CD8-positive, alpha-beta memory T cell (primary cell): ENCODE measurements at regions not wholly inside any gene's neighbourhood (a gene's known extent, or its start where the extent isn't known, plus 50 kb on each side); places are given as distances from the start of the nearest gene placed in this dataset.
"Not testable (repeated sequence)": the region's sequence is repeated elsewhere in the genome, so short reads cannot be mapped to it uniquely, and the experiment has no call there.

Experiments used
- CTCF ChIA-PET: fragments of 350-600 bp; sonication (Branson Sonifier 250); formaldehyde crosslinking; loops from one replicate; lab custom pipeline; 2021; ENCODE audit warnings: antibody characterized with exemption; lab: Charles Lee
- POLR2A ChIA-PET: fragments of 350-600 bp; sonication (Branson Sonifier 250); formaldehyde crosslinking; loops from one replicate; lab custom pipeline; 2021; ENCODE audit warnings: antibody characterized with exemption; lab: Charles Lee
- DNase-seq, 5 donors: peaks; one replicate each; pipeline versions ENCODE4 v3.0.0 to v3.0.0-alpha.2; 2020 to 2022; ENCODE audit warnings: mixed read lengths in 1 of 5
- H3K27ac ChIP-seq: one replicate; pipeline ENCODE4 v1.7.0; 2013; ENCODE audit warnings: low read depth, mild to moderate bottlenecking, low read length, moderate library complexity
- H3K27me3 ChIP-seq: 2 replicates; pipeline ENCODE4 v1.7.0; 2013; ENCODE audit warnings: low read length, mild to moderate bottlenecking; ENCODE audit not compliant: insufficient read depth, poor library complexity, severe bottlenecking
- H3K36me3 ChIP-seq: 2 replicates; pipeline ENCODE4 v1.7.0; 2013; ENCODE audit warnings: mild to moderate bottlenecking, low read length, moderate library complexity; ENCODE audit not compliant: insufficient read depth
- H3K4me1 ChIP-seq: 2 replicates; pipeline ENCODE4 v1.7.0; 2013; ENCODE audit warnings: mild to moderate bottlenecking, low read length, moderate library complexity; ENCODE audit not compliant: insufficient read depth
- H3K4me3 ChIP-seq: 2 replicates; pipeline ENCODE4 v1.7.0; 2013; ENCODE audit warnings: mild to moderate bottlenecking, low read length
- H3K9me3 ChIP-seq: 2 replicates; pipeline ENCODE4 v1.7.0; 2013; ENCODE audit warnings: mild to moderate bottlenecking, low read length
- H3K27ac Mint-ChIP-seq, 8 donors: one replicate each; pipeline ENCODE4 v1.8.0; 2020 to 2021; ENCODE audit warnings: mixed read lengths in 8 of 8, mild to moderate bottlenecking in 6 of 8, inconsistent platforms in 3 of 8, moderate library complexity in 3 of 8
- H3K27me3 Mint-ChIP-seq, 2 donors: one replicate each; pipeline ENCODE4 v1.8.0; 2020 to 2021; ENCODE audit warnings: mixed read lengths in 2 of 2, mild to moderate bottlenecking in 1 of 2, moderate library complexity in 1 of 2
- H3K36me3 Mint-ChIP-seq, 3 donors: one replicate each; pipeline ENCODE4 v1.8.0; 2020 to 2021; ENCODE audit warnings: mixed read lengths in 3 of 3, inconsistent platforms in 1 of 3, mild to moderate bottlenecking in 1 of 3
- H3K4me1 Mint-ChIP-seq, 3 donors: one replicate each; pipeline ENCODE4 v1.8.0; 2020 to 2021; ENCODE audit warnings: mixed read lengths in 3 of 3, inconsistent platforms in 1 of 3, mild to moderate bottlenecking in 1 of 3
- H3K4me3 Mint-ChIP-seq, 7 donors: one replicate each; pipeline ENCODE4 v1.8.0; 2020 to 2021; ENCODE audit warnings: mixed read lengths in 7 of 7, mild to moderate bottlenecking in 6 of 7, moderate library complexity in 4 of 7, inconsistent platforms in 2 of 7
- H3K9me3 Mint-ChIP-seq, 5 donors: one replicate each; pipeline ENCODE4 v1.8.0; 2020 to 2022; ENCODE audit warnings: mixed read lengths in 5 of 5, mild to moderate bottlenecking in 3 of 5, moderate library complexity in 2 of 5, inconsistent platforms in 1 of 5

GRCh38 chr22:26766510-26767350 lies 109.3 kb downstream of the MIAT start:
- H3K4me3 ChIP-seq = no peak overlapping the region
- CTCF ChIA-PET = no interaction called here
- no peak for DNase-seq
- peaks cover 29 to 61% (median 29%) of the 10 kb centered on the region in 3 donors for H3K36me3 Mint-ChIP-seq
- no peak overlapping the region for H3K27ac Mint-ChIP-seq
- H3K9me3 Mint-ChIP-seq = peaks cover 0 to 3% (median 0%) of the 10 kb centered on the region in 5 donors
- no peak overlapping the region for H3K4me3 Mint-ChIP-seq
- H3K27me3 Mint-ChIP-seq = no peaks in the 10 kb centered on the region
- no peaks in the 10 kb centered on the region for H3K4me1 ChIP-seq
- H3K27ac ChIP-seq = no peak overlapping the region
- POLR2A ChIA-PET = no interaction called here
- no peaks in the 10 kb centered on the region for H3K9me3 ChIP-seq
- no peaks in the 10 kb centered on the region for H3K27me3 ChIP-seq
- H3K4me1 Mint-ChIP-seq = peaks cover 1 to 10% (median 10%) of the 10 kb centered on the region in 3 donors
- H3K36me3 ChIP-seq = no peaks in the 10 kb centered on the region

- H3K9me3 Mint-ChIP-seq = peaks cover 0 to 3% (median 0%) of the 10 kb centered on the region in 5 donors
- H3K27ac ChIP-seq = no peak overlapping the region
- no peaks in the 10 kb centered on the region for H3K36me3 ChIP-seq
- H3K27ac Mint-ChIP-seq = no peak overlapping the region
- POLR2A ChIA-PET = no interaction called here
- CTCF ChIA-PET = no interaction called here
- no peaks in the 10 kb centered on the region for H3K9me3 ChIP-seq
- no peaks in the 10 kb centered on the region for H3K27me3 ChIP-seq
- DNase-seq = no peak
- no peak overlapping the region for H3K4me3 Mint-ChIP-seq
- no peak overlapping the region for H3K4me3 ChIP-seq
- H3K4me1 Mint-ChIP-seq = peaks cover 1 to 10% (median 10%) of the 10 kb centered on the region in 3 donors
- no peaks in the 10 kb centered on the region for H3K4me1 ChIP-seq
- H3K36me3 Mint-ChIP-seq = peaks cover 28 to 57% (median 29%) of the 10 kb centered on the region in 3 donors
- H3K27me3 Mint-ChIP-seq = no peaks in the 10 kb centered on the region
Observed at GRCh38 chr22:26767351-26768155, 110.2 kb downstream of the MIAT start.

GRCh38 chr22:26768156-26768515 lies 110.7 kb downstream of the MIAT start:
- no peak for DNase-seq
- H3K36me3 Mint-ChIP-seq = peaks cover 27 to 53% (median 29%) of the 10 kb centered on the region in 3 donors
- Histone ChIP-seq H3K27ac (no peak overlapping the region), H3K4me3 (no peak overlapping the region), H3K4me1 (no peaks in the 10 kb centered on the region), H3K9me3 (no peaks in the 10 kb centered on the region), H3K36me3 (no peaks in the 10 kb centered on the region), H3K27me3 (no peaks in the 10 kb centered on the region)
- no peak overlapping the region for H3K27ac Mint-ChIP-seq
- peaks cover 1 to 10% (median 10%) of the 10 kb centered on the region in 3 donors for H3K4me1 Mint-ChIP-seq
- ChIA-PET CTCF (no interaction called here), POLR2A (no interaction called here)
- H3K4me3 Mint-ChIP-seq = no peak overlapping the region
- H3K27me3 Mint-ChIP-seq = no peaks in the 10 kb centered on the region
- peaks cover 0 to 3% (median 0%) of the 10 kb centered on the region in 5 donors for H3K9me3 Mint-ChIP-seq

- Histone ChIP-seq H3K9me3 (no peaks in the 10 kb centered on the region), H3K27ac (no peak overlapping the region), H3K36me3 (peaks cover 2% of the 10 kb centered on the region), H3K4me1 (no peaks in the 10 kb centered on the region), H3K27me3 (no peaks in the 10 kb centered on the region), H3K4me3 (no peak overlapping the region)
- no peak overlapping the region for H3K4me3 Mint-ChIP-seq
- peaks cover 0 to 3% (median 0%) of the 10 kb centered on the region in 5 donors for H3K9me3 Mint-ChIP-seq
- CTCF ChIA-PET = no interaction called here
- POLR2A ChIA-PET = no interaction called here
- H3K27ac Mint-ChIP-seq = peak overlapping the region in 2 of 8 donors; percentile 12 to 65
- H3K36me3 Mint-ChIP-seq = peaks cover 23 to 49% (median 23%) of the 10 kb centered on the region in 3 donors
- no peaks in the 10 kb centered on the region for H3K27me3 Mint-ChIP-seq
- no peak for DNase-seq
- H3K4me1 Mint-ChIP-seq = peaks cover 0 to 10% (median 10%) of the 10 kb centered on the region in 3 donors
Observed at GRCh38 chr22:26768952-26769351, 111.6 kb downstream of the MIAT start.

GRCh38 chr22:26769663-26770062 lies 112.3 kb downstream of the MIAT start:
- no peaks in the 10 kb centered on the region for H3K4me1 ChIP-seq
- Mint-ChIP-seq H3K27ac (peak overlapping the region in 4 of 8 donors; percentile 31 to 58 (median 44)), H3K36me3 (peaks cover 22 to 54% (median 27%) of the 10 kb centered on the region in 3 donors), H3K4me3 (no peak overlapping the region), H3K9me3 (peaks cover 0 to 3% (median 0%) of the 10 kb centered on the region in 5 donors), H3K27me3 (no peaks in the 10 kb centered on the region), H3K4me1 (peaks cover 0 to 10% (median 10%) of the 10 kb centered on the region in 3 donors)
- no peaks in the 10 kb centered on the region for H3K9me3 ChIP-seq
- peaks cover 3% of the 10 kb centered on the region for H3K36me3 ChIP-seq
- POLR2A ChIA-PET = no interaction called here
- no peak for DNase-seq
- no peaks in the 10 kb centered on the region for H3K27me3 ChIP-seq
- H3K27ac ChIP-seq = no peak overlapping the region
- CTCF ChIA-PET = no interaction called here
- no peak overlapping the region for H3K4me3 ChIP-seq

GRCh38 chr22:26770624-26771023 lies 113.2 kb downstream of the MIAT start:
- no peaks in the 10 kb centered on the region for H3K9me3 ChIP-seq
- Mint-ChIP-seq H3K27ac (no peak overlapping the region), H3K4me1 (peaks cover 0 to 10% (median 5%) of the 10 kb centered on the region in 3 donors), H3K27me3 (no peaks in the 10 kb centered on the region), H3K36me3 (peaks cover 24 to 56% (median 24%) of the 10 kb centered on the region in 3 donors), H3K9me3 (peaks cover 0 to 2% (median 0%) of the 10 kb centered on the region in 5 donors), H3K4me3 (no peak overlapping the region)
- H3K27me3 ChIP-seq = no peaks in the 10 kb centered on the region
- DNase-seq = no peak
- H3K4me1 ChIP-seq = no peaks in the 10 kb centered on the region
- CTCF ChIA-PET = no interaction called here
- no peak overlapping the region for H3K27ac ChIP-seq
- peaks cover 3% of the 10 kb centered on the region for H3K36me3 ChIP-seq
- no peak overlapping the region for H3K4me3 ChIP-seq
- POLR2A ChIA-PET = no interaction called here

GRCh38 chr22:26773054-26773453 lies 115.7 kb downstream of the MIAT start:
- peaks cover 35 to 61% (median 36%) of the 10 kb centered on the region in 3 donors for H3K36me3 Mint-ChIP-seq
- H3K27ac Mint-ChIP-seq, H3K27me3 Mint-ChIP-seq, H3K9me3 ChIP-seq, DNase-seq, CTCF ChIA-PET, H3K36me3 ChIP-seq, H3K4me1 Mint-ChIP-seq, H3K27ac ChIP-seq, H3K27me3 ChIP-seq, POLR2A ChIA-PET, H3K4me3 ChIP-seq, H3K4me1 ChIP-seq, H3K4me3 Mint-ChIP-seq, H3K9me3 Mint-ChIP-seq: not testable (repeated sequence)

- H3K4me3 ChIP-seq = no peak overlapping the region
- Mint-ChIP-seq H3K4me3 (no peak overlapping the region), H3K27ac (peak overlapping the region in 1 of 8 donors; percentile 65), H3K9me3 (no peaks in the 10 kb centered on the region), H3K36me3 (peaks cover 50 to 73% (median 52%) of the 10 kb centered on the region in 3 donors), H3K4me1 (no peaks in the 10 kb centered on the region), H3K27me3 (no peaks in the 10 kb centered on the region)
- CTCF ChIA-PET = no interaction called here
- no peak for DNase-seq
- H3K4me1 ChIP-seq = no peaks in the 10 kb centered on the region
- peaks cover 20% of the 10 kb centered on the region for H3K36me3 ChIP-seq
- H3K27ac ChIP-seq = no peak overlapping the region
- no peaks in the 10 kb centered on the region for H3K27me3 ChIP-seq
- POLR2A ChIA-PET = no interaction called here
- H3K9me3 ChIP-seq = no peaks in the 10 kb centered on the region
Observed at GRCh38 chr22:26775394-26775793, 118.0 kb downstream of the MIAT start.
